ENCODE measurements at regions not wholly inside any gene's neighbourhood (a gene's known extent, or its start where the extent isn't known, plus 50 kb on each side); places are given as distances from the start of the nearest gene placed in this dataset.
"Not testable (repeated sequence)": the region's sequence is repeated elsewhere in the genome, so short reads cannot be mapped to it uniquely, and the experiment has no call there.

DNA sequence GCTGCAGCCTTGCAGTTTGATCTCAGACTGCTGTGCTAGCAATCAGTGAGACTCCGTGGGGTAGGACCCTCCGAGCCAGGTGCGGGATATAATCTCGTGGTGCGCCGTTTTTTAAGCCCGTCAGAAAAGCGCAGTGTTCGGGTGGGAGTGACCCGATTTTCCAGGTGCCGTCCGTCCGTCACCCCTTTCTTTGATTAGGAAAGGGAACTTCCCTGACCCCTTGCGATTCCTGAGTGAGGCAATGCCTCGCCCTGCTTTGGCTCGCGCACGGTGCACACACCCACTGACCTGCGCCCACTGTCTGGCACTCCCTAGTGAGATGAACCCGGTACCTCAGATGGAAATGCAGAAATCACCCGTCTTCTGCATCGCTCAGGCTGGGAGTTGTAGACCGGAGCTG, 203.2 kb downstream of the SNCAIP start:
- not testable (repeated sequence) for H3K4me1 ChIP-seq; H3K27me3 ChIP-seq (ENCODE audit: low read depth); H3K4me3 ChIP-seq; H3K36me3 ChIP-seq (replicated peaks); DNase-seq (ENCODE audit: low spot score in 2 of 2); H3K9me3 ChIP-seq
- in situ Hi-C loops (cut with MboI; ENCODE audit: low sequenced_read_pairs), result loop anchor here (5.0 to 25.0 kb wide), 3 partner anchors 487 to 1097 kb away; no protein-coding TSS in a partner anchor

DNA sequence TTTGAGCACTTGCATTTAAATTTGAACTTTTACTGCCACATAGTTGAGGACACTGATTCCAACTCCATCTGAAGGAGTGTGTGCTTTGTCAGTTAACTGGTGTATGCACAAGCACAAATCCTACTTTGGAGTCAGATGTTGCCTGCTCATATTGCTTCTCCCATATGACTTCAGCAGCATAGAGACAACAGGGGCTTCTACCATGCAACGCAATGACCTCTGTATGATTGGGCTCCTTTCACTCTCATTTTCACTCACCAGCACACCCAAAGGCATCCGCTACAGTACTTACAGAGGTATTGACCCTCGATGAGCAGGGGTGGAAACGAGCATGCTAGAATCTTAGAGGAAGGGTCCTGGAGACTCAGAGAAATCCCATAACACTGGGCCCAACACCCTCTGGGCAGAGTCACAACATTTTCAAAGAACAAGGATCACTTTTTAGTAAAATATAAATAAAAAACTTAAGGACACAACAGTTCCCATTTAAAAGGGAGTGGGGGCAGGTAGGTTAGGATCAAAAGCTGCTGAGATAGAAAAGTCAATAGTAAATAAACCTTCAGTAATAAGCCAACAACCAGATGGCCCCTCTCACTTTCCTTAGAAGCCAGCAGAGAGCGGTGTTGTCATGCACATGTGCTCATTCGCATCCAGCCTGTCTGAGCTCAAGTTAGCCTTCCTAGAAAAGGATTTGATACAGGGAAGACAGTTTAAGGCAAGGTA, 203.8 kb downstream of the SNCAIP start:
- DNase-seq (ENCODE audit: low spot score in 2 of 2), result peak; percentile 72 to 83
- H3K4me3 ChIP-seq, result no peak overlapping the region
- peaks cover 6% of the 10 kb centered on the region for H3K4me1 ChIP-seq
- in situ Hi-C loops (cut with MboI; ENCODE audit: low sequenced_read_pairs), result loop anchor here (5.0 to 25.0 kb wide), 3 partner anchors 486 to 1096 kb away; no protein-coding TSS in a partner anchor
- H3K27me3 ChIP-seq (ENCODE audit: low read depth), result no peaks in the 10 kb centered on the region; the same call in 1 of the 2 replicates
- H3K9me3 ChIP-seq, result no peaks in the 10 kb centered on the region
- H3K36me3 ChIP-seq (replicated peaks), result no peaks in the 10 kb centered on the region

DNA sequence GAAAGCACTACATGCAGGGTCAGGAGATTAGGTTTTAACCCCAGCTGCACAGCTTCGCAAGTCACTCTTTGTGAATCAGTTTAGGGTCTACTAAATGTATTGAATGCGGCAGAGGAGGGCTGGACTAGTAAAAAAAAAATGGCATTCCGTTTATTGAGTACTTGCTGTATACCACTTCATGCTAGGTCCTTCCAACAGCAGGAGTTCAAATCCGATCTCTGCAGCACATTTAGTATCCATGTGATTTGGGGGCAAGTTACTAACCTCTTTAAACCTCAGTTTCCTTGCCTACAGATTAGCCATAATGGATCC, 204.4 kb downstream of the SNCAIP start:
- in situ Hi-C loops (cut with MboI; ENCODE audit: low sequenced_read_pairs), result loop anchor here (5.0 to 25.0 kb wide), 3 partner anchors 486 to 1096 kb away; no protein-coding TSS in a partner anchor
- no peak for DNase-seq (ENCODE audit: low spot score in 2 of 2)
- Histone ChIP-seq H3K27me3 (ENCODE audit: low read depth) (no peaks in the 10 kb centered on the region; the same call in 1 of the 2 replicates), H3K9me3 (no peaks in the 10 kb centered on the region), H3K4me3 (no peak overlapping the region), H3K4me1 (peaks cover 8% of the 10 kb centered on the region), H3K36me3 (replicated peaks) (no peaks in the 10 kb centered on the region)

DNA sequence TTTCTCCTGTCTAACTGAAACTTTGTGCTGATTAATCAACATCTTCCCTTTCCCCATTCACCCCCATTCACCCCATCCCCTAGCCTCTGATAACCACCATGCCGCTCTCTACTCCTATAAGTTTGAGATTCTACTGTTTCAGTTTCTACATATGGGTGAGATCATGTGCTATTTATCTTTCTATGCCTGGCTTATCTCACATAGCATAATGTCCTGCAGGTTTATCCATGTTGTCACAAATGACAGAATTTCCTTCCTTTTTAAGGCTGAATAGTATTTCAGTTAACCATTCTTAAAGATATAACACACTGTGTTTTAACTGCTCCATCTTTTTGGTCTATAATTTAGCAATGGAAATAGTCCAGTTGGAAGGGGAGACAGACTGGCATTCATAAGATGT, 205.1 kb downstream of the SNCAIP start:
- peaks cover 10% of the 10 kb centered on the region for H3K4me1 ChIP-seq
- no peaks in the 10 kb centered on the region for H3K36me3 ChIP-seq (replicated peaks)
- H3K9me3 ChIP-seq, result no peaks in the 10 kb centered on the region
- DNase-seq (ENCODE audit: low spot score in 2 of 2), result no peak
- H3K27me3 ChIP-seq (ENCODE audit: low read depth), result no peaks in the 10 kb centered on the region; the same call in 1 of the 2 replicates
- in situ Hi-C loops (cut with MboI; ENCODE audit: low sequenced_read_pairs), result loop anchor here (5.0 to 25.0 kb wide), 3 partner anchors 485 to 1095 kb away; no protein-coding TSS in a partner anchor
- H3K4me3 ChIP-seq, result no peak overlapping the region

DNA sequence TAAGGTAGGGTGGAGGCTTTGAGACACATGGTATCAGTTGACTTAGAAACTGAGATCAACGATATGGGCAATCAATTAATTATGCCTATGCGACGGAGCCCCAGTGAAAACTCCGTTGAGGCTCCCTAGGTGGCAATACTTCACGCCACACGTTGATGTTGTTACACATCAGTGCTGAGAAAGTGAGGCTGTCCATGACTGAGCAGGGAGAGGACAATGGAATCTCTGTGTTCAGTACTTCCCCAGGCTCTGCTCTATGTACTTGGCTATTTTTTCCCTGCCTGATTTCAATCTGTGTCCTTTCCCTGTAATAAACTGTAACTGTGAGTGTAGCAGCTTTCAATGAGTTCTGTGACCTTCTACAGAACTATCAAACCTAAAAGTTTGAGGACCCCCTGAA, 211.7 kb downstream of the SNCAIP start:
- Histone ChIP-seq H3K4me1 (0 out of 2 replicates have a peak, but pooled peaks cover 4% of the 10 kb centered on the region), H3K27me3 (ENCODE audit: low read depth) (no peaks in the 10 kb centered on the region; the same call in 1 of the 2 replicates), H3K9me3 (no peaks in the 10 kb centered on the region), H3K4me3 (no peak overlapping the region), H3K36me3 (replicated peaks) (no peaks in the 10 kb centered on the region)
- in situ Hi-C loops (cut with MboI; ENCODE audit: low sequenced_read_pairs), result loop anchor here (25.0 kb wide), 2 partner anchors 814 to 1089 kb away; no protein-coding TSS in a partner anchor
- DNase-seq (ENCODE audit: low spot score in 2 of 2), result no peak

DNA sequence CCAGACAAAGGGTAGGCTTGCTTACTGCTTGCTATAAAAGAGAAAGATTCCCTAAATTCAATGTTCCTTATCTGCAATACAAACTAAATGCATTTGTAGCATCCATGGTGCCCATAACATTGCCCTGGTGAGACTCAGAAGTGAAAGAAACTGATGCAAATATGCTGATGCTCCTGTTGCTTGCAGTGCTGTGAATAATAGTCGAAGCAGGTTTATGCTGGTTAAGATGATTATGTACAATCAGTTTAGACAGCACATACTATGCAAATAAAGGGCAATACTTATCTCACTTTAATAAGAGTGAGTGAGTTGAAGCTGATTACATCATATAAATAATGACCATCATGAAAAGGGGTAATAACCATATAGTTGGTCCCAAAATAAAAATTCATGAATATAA, 215.5 kb downstream of the SNCAIP start:
- in situ Hi-C loops (cut with MboI; ENCODE audit: low sequenced_read_pairs), result no loop called here

DNA sequence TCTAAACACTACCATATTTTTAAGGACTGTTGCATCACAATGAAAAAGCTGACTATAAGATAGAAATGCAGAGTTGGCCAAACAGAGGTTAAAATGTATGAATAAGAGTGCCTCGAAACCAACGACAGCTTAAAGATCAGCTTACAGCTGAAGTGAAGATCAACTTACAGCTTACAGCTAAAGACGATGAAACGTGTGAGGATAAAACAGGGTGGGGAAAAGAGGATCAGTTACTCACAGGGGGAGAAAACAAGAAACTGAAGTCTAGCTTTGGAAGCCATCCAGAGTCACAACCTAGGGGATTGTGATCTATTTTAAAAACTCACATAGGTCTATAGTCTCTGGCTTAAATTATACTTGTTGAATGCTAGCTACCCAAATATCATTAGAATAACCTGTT, 220.0 kb downstream of the SNCAIP start:
- Histone ChIP-seq H3K27me3 (ENCODE audit: low read depth) (no peaks in the 10 kb centered on the region), H3K4me1 (0 out of 2 replicates have a peak, but pooled peaks cover 5% of the 10 kb centered on the region), H3K36me3 (replicated peaks) (no peaks in the 10 kb centered on the region), H3K4me3 (no peak overlapping the region), H3K9me3 (no peaks in the 10 kb centered on the region)
- in situ Hi-C loops (cut with MboI; ENCODE audit: low sequenced_read_pairs), result no loop called here
- DNase-seq (ENCODE audit: low spot score in 2 of 2), result no peak

More for the DNA sequence above, 215.5 kb downstream of the SNCAIP start:
- no peak for DNase-seq (ENCODE audit: low spot score in 2 of 2)
- Histone ChIP-seq H3K36me3 (replicated peaks) (no peaks in the 10 kb centered on the region), H3K4me3 (no peak overlapping the region), H3K9me3 (no peaks in the 10 kb centered on the region), H3K27me3 (ENCODE audit: low read depth) (no peaks in the 10 kb centered on the region), H3K4me1 (0 out of 2 replicates have a peak, but pooled peaks cover 5% of the 10 kb centered on the region)

DNA sequence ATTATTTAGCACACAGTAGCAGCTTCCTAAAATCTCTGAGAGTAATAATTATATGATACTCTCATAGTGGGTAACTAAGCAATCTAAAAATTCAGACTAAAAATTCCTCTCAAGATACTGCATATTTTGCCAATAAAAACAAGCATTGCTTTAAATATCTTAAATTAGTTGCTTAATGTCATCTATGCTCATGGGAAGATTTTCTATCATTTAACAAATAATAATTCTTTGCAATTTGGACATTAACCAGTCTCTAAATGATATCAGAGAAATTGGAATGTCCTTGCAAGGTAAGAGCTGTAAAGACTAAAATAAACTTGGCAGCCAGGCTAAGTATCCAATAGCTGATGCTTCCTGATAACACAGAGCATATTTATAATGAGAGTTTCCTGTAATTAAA, 221.8 kb downstream of the SNCAIP start:
- in situ Hi-C loops (cut with MboI; ENCODE audit: low sequenced_read_pairs), result no loop called here
- Histone ChIP-seq H3K4me1 (0 out of 2 replicates have a peak, but pooled peaks cover 5% of the 10 kb centered on the region), H3K9me3 (no peaks in the 10 kb centered on the region), H3K27me3 (ENCODE audit: low read depth) (0 out of 2 replicates have a peak, but pooled peaks cover 4% of the 10 kb centered on the region), H3K4me3 (no peak overlapping the region), H3K36me3 (replicated peaks) (no peaks in the 10 kb centered on the region)
- no peak for DNase-seq (ENCODE audit: low spot score in 2 of 2)

DNA sequence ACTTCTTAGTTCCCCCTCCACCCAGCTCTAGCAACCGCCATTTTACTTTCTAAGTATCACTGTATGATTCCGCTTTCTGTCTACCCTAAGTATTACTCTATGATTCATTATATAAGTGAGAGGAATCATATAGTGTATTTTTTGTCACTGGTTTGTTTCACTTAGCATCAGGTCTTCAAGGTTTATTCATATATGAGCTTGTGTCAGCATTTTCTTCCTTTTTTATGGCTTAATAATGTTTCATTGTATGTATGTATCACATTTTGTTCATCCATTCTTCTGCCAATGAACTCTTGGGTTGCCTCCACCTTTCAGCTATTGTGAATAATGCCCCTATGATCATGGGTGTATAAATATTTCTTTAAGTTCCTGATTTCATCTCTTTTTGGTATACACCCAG, 222.8 kb downstream of the SNCAIP start:
- in situ Hi-C loops (cut with MboI; ENCODE audit: low sequenced_read_pairs), result no loop called here
- no peak for DNase-seq (ENCODE audit: low spot score in 2 of 2)
- 0 out of 2 replicates have a peak, but pooled peaks cover 4% of the 10 kb centered on the region for H3K27me3 ChIP-seq (ENCODE audit: low read depth)
- no peaks in the 10 kb centered on the region for H3K9me3 ChIP-seq
- 0 out of 2 replicates have a peak, but pooled peaks cover 5% of the 10 kb centered on the region for H3K4me1 ChIP-seq
- H3K4me3 ChIP-seq, result no peak overlapping the region
- no peaks in the 10 kb centered on the region for H3K36me3 ChIP-seq (replicated peaks)

DNA sequence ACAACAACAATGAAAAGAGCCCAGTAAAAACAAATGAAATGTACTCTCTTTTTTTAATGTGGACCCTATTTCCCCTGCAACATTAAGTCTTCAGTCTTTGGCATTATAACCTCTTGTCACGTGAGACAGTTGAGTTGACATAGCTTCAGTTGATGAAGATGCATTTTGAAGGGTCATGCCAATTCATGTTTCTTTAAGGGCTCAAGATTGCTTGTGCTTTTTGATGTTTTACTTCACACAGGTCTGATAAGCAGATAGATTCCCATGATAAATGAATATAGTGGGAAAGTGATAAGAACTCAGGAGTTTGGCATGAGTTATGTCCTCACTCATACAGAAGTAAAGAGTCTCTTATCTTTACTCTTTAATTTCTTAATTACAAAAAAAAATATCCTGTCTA, 229.4 kb downstream of the SNCAIP start:
- H3K4me1 ChIP-seq, result peaks cover 5% of the 10 kb centered on the region; the same call in 1 of the 2 replicates
- in situ Hi-C loops (cut with MboI; ENCODE audit: low sequenced_read_pairs), result no loop called here

DNA sequence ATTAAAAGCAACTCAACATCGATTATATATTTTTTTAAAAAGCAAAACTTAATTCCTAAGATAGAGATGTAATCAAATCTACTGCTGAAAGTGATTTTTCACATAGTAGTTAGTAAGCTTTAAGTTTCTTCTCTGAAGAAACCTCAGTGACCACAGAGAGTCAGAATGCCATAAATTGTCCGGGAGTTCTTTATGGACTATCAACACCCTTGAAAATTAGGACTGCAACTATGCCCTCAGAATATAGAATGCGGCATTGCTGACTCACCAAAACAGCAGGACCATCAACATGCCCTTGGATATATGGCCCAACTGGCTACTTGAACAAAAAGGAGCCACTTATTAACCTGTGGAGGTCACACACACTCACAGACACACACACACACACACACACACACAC, 228.9 kb upstream of the SNX2 start:
- in situ Hi-C loops (cut with MboI; ENCODE audit: low sequenced_read_pairs), result no loop called here
- Histone ChIP-seq H3K27me3 (ENCODE audit: low read depth) (no peaks in the 10 kb centered on the region), H3K9me3 (no peaks in the 10 kb centered on the region), H3K36me3 (replicated peaks) (no peaks in the 10 kb centered on the region), H3K4me3 (no peak overlapping the region), H3K4me1 (peaks cover 5% of the 10 kb centered on the region; the same call in 1 of the 2 replicates)
- DNase-seq (ENCODE audit: low spot score in 2 of 2), result no peak

More for the DNA sequence above, 229.4 kb downstream of the SNCAIP start:
- DNase-seq (ENCODE audit: low spot score in 2 of 2), result no peak
- Histone ChIP-seq H3K4me3 (no peak overlapping the region), H3K27me3 (ENCODE audit: low read depth) (0 out of 2 replicates have a peak, but pooled peaks cover 4% of the 10 kb centered on the region), H3K36me3 (replicated peaks) (no peaks in the 10 kb centered on the region), H3K9me3 (no peaks in the 10 kb centered on the region)

DNA sequence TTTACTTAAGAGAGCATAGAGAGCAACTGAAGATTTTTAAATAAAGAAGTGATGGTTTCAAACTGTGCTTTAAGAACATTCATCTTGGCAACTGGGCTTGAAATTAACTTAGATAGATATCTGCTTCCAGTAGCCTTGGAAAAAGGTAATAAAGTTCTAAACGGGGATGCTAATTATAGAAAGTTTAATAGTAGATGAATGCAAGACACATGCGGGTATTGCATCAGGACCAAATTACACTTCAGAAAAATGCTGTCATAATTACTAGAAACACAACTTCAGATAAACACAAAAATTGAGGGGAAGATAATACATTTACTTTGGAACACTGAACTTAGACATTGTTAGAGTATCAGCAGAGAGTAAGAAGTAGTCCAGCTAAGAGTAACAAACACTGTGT, 227.7 kb upstream of the SNX2 start:
- peaks cover 5% of the 10 kb centered on the region; the same call in 1 of the 2 replicates for H3K4me1 ChIP-seq
- no peaks in the 10 kb centered on the region for H3K36me3 ChIP-seq (replicated peaks)
- in situ Hi-C loops (cut with MboI; ENCODE audit: low sequenced_read_pairs), result no loop called here
- H3K9me3 ChIP-seq, result no peaks in the 10 kb centered on the region
- H3K4me3 ChIP-seq, result no peak overlapping the region
- no peaks in the 10 kb centered on the region for H3K27me3 ChIP-seq (ENCODE audit: low read depth)
- DNase-seq (ENCODE audit: low spot score in 2 of 2), result no peak

DNA sequence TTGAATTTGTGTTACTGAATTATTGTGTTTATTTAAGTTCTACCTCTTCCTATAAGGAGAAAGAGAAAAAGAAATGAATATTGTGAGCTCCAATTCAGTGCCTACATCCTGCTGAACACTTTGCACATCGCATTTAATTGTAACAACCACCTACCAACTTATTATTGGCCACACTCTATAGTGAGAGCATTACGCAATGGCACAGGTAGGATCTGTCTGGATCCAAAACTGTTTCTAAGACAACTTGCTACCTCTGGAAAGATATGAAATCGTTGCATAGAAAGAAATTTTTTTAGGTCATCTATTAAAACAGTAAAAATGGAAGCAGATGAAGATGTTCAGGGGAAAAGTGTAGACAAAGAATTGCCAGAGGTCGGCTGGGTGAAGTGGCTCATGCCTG, 227.2 kb upstream of the SNX2 start:
- in situ Hi-C loops (cut with MboI; ENCODE audit: low sequenced_read_pairs), result no loop called here
- Histone ChIP-seq H3K4me3 (no peak overlapping the region), H3K9me3 (no peaks in the 10 kb centered on the region), H3K27me3 (ENCODE audit: low read depth) (no peaks in the 10 kb centered on the region), H3K4me1 (peaks cover 5% of the 10 kb centered on the region; the same call in 1 of the 2 replicates), H3K36me3 (replicated peaks) (no peaks in the 10 kb centered on the region)
- DNase-seq (ENCODE audit: low spot score in 2 of 2), result no peak

DNA sequence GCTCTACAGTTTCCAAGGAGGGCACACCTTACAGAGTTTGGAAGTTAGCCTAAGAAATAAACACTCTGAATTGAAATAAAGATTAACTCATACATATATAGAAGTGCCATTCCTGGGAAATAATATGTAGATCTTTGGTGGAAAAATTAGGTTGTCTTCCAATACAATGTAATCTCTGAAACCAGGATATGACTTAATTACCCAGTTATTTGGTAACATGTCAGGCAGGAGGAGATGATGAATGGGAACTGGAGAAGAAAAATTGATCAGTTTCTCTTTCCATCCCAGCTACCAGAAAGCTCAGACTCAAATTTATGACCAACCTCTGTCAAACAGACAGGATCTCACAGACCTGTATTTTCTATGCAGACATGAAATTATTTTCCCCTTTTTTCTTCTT, 215.2 kb upstream of the SNX2 start:
- Histone ChIP-seq H3K4me1 (no peaks in the 10 kb centered on the region), H3K36me3 (replicated peaks) (no peaks in the 10 kb centered on the region), H3K9me3 (no peaks in the 10 kb centered on the region), H3K27me3 (ENCODE audit: low read depth) (no peaks in the 10 kb centered on the region), H3K4me3 (no peak overlapping the region)
- in situ Hi-C loops (cut with MboI; ENCODE audit: low sequenced_read_pairs), result no loop called here
- no peak for DNase-seq (ENCODE audit: low spot score in 2 of 2)
